Smooth muscle cell (in vitro differentiated cells): ENCODE measurements at regions not wholly inside any gene's neighbourhood (a gene's known extent, or its start where the extent isn't known, plus 50 kb on each side); places are given as distances from the start of the nearest gene placed in this dataset.

ENCODE experiments used
- DNase-seq: peaks from one replicate; lab custom pipeline; 2025; ENCODE audit not compliant: unreplicated experiment; lab: John Stamatoyannopoulos, UW
- H2AFZ ChIP-seq: fragments of 200-600 bp; sonication (generic); 2 replicates; pipeline ENCODE4 v1.6.0; 2016; ENCODE audit warnings: antibody characterized with exemption, low read depth, mild to moderate bottlenecking
- H3F3A ChIP-seq: fragments of 200-600 bp; sonication (generic); 2 replicates; pipeline ENCODE4 v1.6.0; 2017; ENCODE audit warnings: antibody characterized with exemption, low read depth
- H3K27ac ChIP-seq: fragments of 200-600 bp; sonication (generic); 2 replicates; pipeline ENCODE4 v1.5.1; 2016; ENCODE audit warnings: low read depth, mild to moderate bottlenecking
- H3K27me3 ChIP-seq: fragments of 200-600 bp; sonication (generic); 2 replicates; pipeline ENCODE4 v1.6.1; 2016; ENCODE audit warnings: low read depth, mild to moderate bottlenecking
- H3K36me3 ChIP-seq: fragments of 200-600 bp; sonication (generic); 2 replicates; pipeline ENCODE4 v1.5.1; 2016; ENCODE audit warnings: low read depth
- H3K4me1 ChIP-seq: fragments of 200-600 bp; sonication (generic); 2 replicates; pipeline ENCODE4 v1.5.1; 2016; ENCODE audit warnings: low read depth
- H3K4me2 ChIP-seq: fragments of 200-600 bp; sonication (generic); 2 replicates; pipeline ENCODE4 v1.6.0; 2016; ENCODE audit warnings: mild to moderate bottlenecking
- H3K4me3 ChIP-seq: fragments of 200-600 bp; sonication (generic); 2 replicates; pipeline ENCODE4 v1.5.1; 2016; ENCODE audit warnings: mild to moderate bottlenecking
- H3K79me2 ChIP-seq: fragments of 200-600 bp; sonication (generic); 2 replicates; pipeline ENCODE4 v1.6.0; 2016; ENCODE audit warnings: low read depth, mild to moderate bottlenecking
- H3K9ac ChIP-seq: fragments of 200-600 bp; sonication (generic); 2 replicates; pipeline ENCODE4 v1.6.0; 2016; ENCODE audit warnings: low read depth
- H3K9me3 ChIP-seq: fragments of 200-600 bp; sonication (generic); replicated peaks from 2 replicates; pipeline ENCODE4 v1.5.1; 2016; ENCODE audit warnings: low read depth
- H4K20me1 ChIP-seq: fragments of 200-600 bp; sonication (generic); 2 replicates; pipeline ENCODE4 v1.6.0; 2016; ENCODE audit warnings: low read depth
- WGBS: methylation state at CpG from one replicate; pipeline ENCODE4 v1.1.7; 2016; ENCODE audit warnings: low lambda C conversion rate; 5-methylcytosine and 5-hydroxymethylcytosine counted together
- TF ChIP-seq, protein P1 (sequence below): fragments of 200-600 bp; sonication (generic); IDR thresholded peaks from 2 replicates; pipeline ENCODE4 v1.5.1; 2017; ENCODE audit warnings: borderline replicate concordance, mild to moderate bottlenecking, antibody characterized with exemption; ENCODE audit not compliant: insufficient read depth, poor library complexity, severe bottlenecking

DNA sequence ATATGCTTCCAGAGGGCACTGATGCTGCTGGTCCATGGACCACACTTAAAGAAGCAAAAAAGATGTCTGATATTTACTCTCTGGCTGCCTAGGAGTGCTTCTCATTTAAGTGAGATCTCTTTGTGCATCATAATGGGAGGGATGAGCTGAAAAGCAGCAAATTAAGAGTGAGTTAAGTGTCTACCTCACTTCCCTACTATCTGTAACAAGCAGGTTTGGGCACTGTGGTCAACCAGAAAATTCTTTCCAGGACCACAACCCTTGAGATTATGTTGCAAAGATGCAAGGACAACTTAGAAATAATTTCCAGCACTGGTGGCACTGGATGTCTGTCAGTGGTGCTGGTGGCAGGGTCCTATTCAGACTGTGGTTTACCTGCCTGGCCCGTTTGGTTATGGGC is 52.1 kb upstream of the USPL1 start:
- WGBS, result 86% methylated on average over 1 of the region's 1 CpG
- Histone ChIP-seq H3K9ac (no peak overlapping the region), H3K9me3 (no peaks in the 10 kb centered on the region), H3K4me2 (no peak overlapping the region), H3K79me2 (no peaks in the 10 kb centered on the region), H3F3A (peaks cover 13% of the 10 kb centered on the region), H3K27ac (no peak overlapping the region), H3K4me1 (peaks cover 5% of the 10 kb centered on the region), H4K20me1 (no peaks in the 10 kb centered on the region), H3K36me3 (no peaks in the 10 kb centered on the region), H3K4me3 (no peak overlapping the region), H3K27me3 (no peaks in the 10 kb centered on the region), H2AFZ (no peak overlapping the region)
- TF ChIP-seq, protein P1, sequence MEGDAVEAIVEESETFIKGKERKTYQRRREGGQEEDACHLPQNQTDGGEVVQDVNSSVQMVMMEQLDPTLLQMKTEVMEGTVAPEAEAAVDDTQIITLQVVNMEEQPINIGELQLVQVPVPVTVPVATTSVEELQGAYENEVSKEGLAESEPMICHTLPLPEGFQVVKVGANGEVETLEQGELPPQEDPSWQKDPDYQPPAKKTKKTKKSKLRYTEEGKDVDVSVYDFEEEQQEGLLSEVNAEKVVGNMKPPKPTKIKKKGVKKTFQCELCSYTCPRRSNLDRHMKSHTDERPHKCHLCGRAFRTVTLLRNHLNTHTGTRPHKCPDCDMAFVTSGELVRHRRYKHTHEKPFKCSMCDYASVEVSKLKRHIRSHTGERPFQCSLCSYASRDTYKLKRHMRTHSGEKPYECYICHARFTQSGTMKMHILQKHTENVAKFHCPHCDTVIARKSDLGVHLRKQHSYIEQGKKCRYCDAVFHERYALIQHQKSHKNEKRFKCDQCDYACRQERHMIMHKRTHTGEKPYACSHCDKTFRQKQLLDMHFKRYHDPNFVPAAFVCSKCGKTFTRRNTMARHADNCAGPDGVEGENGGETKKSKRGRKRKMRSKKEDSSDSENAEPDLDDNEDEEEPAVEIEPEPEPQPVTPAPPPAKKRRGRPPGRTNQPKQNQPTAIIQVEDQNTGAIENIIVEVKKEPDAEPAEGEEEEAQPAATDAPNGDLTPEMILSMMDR, result no peak
- DNase-seq, result no peak

DNA sequence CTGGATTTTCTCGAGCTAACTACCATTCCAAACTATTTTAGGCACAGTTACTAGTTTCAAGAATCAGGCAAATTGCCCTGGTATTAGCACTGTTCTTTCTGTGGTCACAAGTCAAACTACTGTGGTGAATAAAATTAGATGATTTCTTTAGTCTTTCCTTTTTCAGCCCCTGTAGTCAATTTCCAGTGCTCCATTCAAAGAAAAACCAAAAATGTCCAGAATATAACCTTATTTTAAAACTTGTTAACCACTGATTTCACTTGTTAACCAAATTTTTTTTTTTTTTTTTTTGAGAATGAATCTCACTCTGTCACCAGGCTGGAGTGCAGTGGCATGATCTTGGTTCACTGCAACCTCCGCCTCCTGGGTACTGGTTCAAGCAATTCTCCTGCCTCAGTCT is 50.6 kb upstream of the USPL1 start:
- H3K4me3 ChIP-seq, result no peak overlapping the region
- H2AFZ ChIP-seq, result no peak overlapping the region
- peaks cover 5% of the 10 kb centered on the region for H3K4me1 ChIP-seq
- H3K27ac ChIP-seq, result no peak overlapping the region
- no peaks in the 10 kb centered on the region for H3K9me3 ChIP-seq
- H3K36me3 ChIP-seq, result no peaks in the 10 kb centered on the region
- no peak overlapping the region for H3K4me2 ChIP-seq
- H3K27me3 ChIP-seq, result no peaks in the 10 kb centered on the region
- no peak overlapping the region for H3K9ac ChIP-seq
- H3F3A ChIP-seq, result peaks cover 14% of the 10 kb centered on the region
- 65% methylated on average over 2 of the region's 2 CpGs for WGBS
- no peak for DNase-seq
- no peaks in the 10 kb centered on the region for H4K20me1 ChIP-seq
- TF ChIP-seq, protein P1, result no peak
- H3K79me2 ChIP-seq, result no peaks in the 10 kb centered on the region
